WTC11 (cell line): ENCODE measurements at regions not wholly inside any gene's neighbourhood (a gene's known extent, or its start where the extent isn't known, plus 50 kb on each side); places are given as distances from the start of the nearest gene placed in this dataset.

Experiments used
- ATAC-seq: fragments of 200-7000 bp; cut with Tn5 transposase; 2 replicates; pipeline ENCODE4 v1.10.0; 2021; ENCODE audit warnings: mild to moderate bottlenecking, moderate library complexity
- CTCF ChIA-PET: fragments of 300-600 bp; sonication (Branson Sonifier 250); formaldehyde crosslinking; loops from one replicate; lab custom pipeline; 2021; ENCODE audit warnings: antibody characterized with exemption; lab: Charles Lee
- POLR2A ChIA-PET: fragments of 350-600 bp; sonication (Branson Sonifier 250); formaldehyde crosslinking; loops from one replicate; lab custom pipeline; 2021; ENCODE audit warnings: antibody characterized with exemption; lab: Charles Lee
- DNase-seq: peaks from one replicate; pipeline ENCODE4 v3.0.0; 2021; ENCODE audit warnings: low spot score
- H3K27ac Mint-ChIP-seq: 2 replicates; pipeline ENCODE4 v1.8.0; 2021; ENCODE audit warnings: mixed read lengths
- H3K27me3 Mint-ChIP-seq: 2 replicates; pipeline ENCODE4 v1.8.0; 2021; ENCODE audit warnings: low read depth, mild to moderate bottlenecking, moderate library complexity, mixed read lengths
- H3K36me3 Mint-ChIP-seq: 2 replicates; pipeline ENCODE4 v1.8.0; 2021; ENCODE audit warnings: mixed read lengths
- H3K4me1 Mint-ChIP-seq: 2 replicates; pipeline ENCODE4 v1.8.0; 2022; ENCODE audit warnings: mixed read lengths
- H3K4me3 Mint-ChIP-seq: 2 replicates; pipeline ENCODE4 v1.8.0; 2021; ENCODE audit warnings: mild to moderate bottlenecking, moderate library complexity, mixed read lengths
- H3K9me3 Mint-ChIP-seq: 2 replicates; pipeline ENCODE4 v1.8.0; 2021; ENCODE audit warnings: mixed read lengths
- ESRRA ChIP-seq: sonication (generic); formaldehyde crosslinking; IDR thresholded peaks from 2 replicates; pipeline ENCODE4 v1.8.1; 2022; ENCODE audit warnings: mild to moderate bottlenecking, missing genetic modification reagents, borderline replicate concordance
- FOXJ3 ChIP-seq: sonication (generic); formaldehyde crosslinking; IDR thresholded peaks from 2 replicates; pipeline ENCODE4 v1.9.0; 2021; ENCODE audit warnings: missing genetic modification reagents, mild to moderate bottlenecking, borderline replicate concordance
- FOXP1 ChIP-seq: sonication (generic); formaldehyde crosslinking; IDR thresholded peaks from 2 replicates; pipeline ENCODE4 v1.8.0; 2022; ENCODE audit warnings: missing genetic modification reagents, mild to moderate bottlenecking, moderate library complexity, borderline replicate concordance
- GABPB1 ChIP-seq: sonication (generic); formaldehyde crosslinking; IDR thresholded peaks from 2 replicates; pipeline ENCODE4 v1.8.1; 2023; ENCODE audit warnings: mild to moderate bottlenecking, missing genetic modification reagents
- GTF2I ChIP-seq: fragments of 250-450 bp; sonication (Bioruptor Pico); conservative IDR thresholded peaks from 2 replicates; pipeline ENCODE4 v1.4.0; 2021; ENCODE audit warnings: mild to moderate bottlenecking
- IRF1 ChIP-seq: sonication (generic); formaldehyde crosslinking; IDR thresholded peaks from 2 replicates; pipeline ENCODE4 v1.8.0; 2023; ENCODE audit warnings: missing genetic modification reagents
- NFYB ChIP-seq: sonication (generic); formaldehyde crosslinking; conservative IDR thresholded peaks from 2 replicates; pipeline ENCODE4 v1.8.0; 2022; ENCODE audit warnings: low read depth, missing genetic modification reagents
- OVOL2 ChIP-seq: fragments of 250-450 bp; sonication (Bioruptor Pico); IDR thresholded peaks from 2 replicates; pipeline ENCODE4 v1.9.0; 2021; ENCODE audit warnings: mild to moderate bottlenecking, borderline replicate concordance
- PRRX2 ChIP-seq: fragments of 250-450 bp; sonication (Bioruptor Pico); IDR thresholded peaks from 2 replicates; pipeline ENCODE4 v1.8.0; 2021; ENCODE audit warnings: mild to moderate bottlenecking
- SMAD3 ChIP-seq: sonication (generic); formaldehyde crosslinking; IDR thresholded peaks from 2 replicates; pipeline ENCODE4 v1.8.0; 2022; ENCODE audit warnings: missing genetic modification reagents, mild to moderate bottlenecking, borderline replicate concordance
- STAT6 ChIP-seq: sonication (generic); formaldehyde crosslinking; conservative IDR thresholded peaks from 2 replicates; pipeline ENCODE4 v1.8.1; 2023; ENCODE audit warnings: mild to moderate bottlenecking, low read depth, missing genetic modification reagents, moderate library complexity
- TCF7 ChIP-seq: sonication (generic); formaldehyde crosslinking; IDR thresholded peaks from 2 replicates; pipeline ENCODE4 v1.8.0; 2022; ENCODE audit warnings: mild to moderate bottlenecking, low read depth, missing genetic modification reagents, moderate library complexity
- TEAD1 ChIP-seq: sonication (generic); formaldehyde crosslinking; IDR thresholded peaks from 2 replicates; pipeline ENCODE4 v1.8.0; 2022; ENCODE audit warnings: mild to moderate bottlenecking, missing genetic modification reagents
- TP53 ChIP-seq: sonication (generic); formaldehyde crosslinking; IDR thresholded peaks from 2 replicates; pipeline ENCODE4 v1.8.1; 2023; ENCODE audit warnings: mild to moderate bottlenecking, missing genetic modification reagents
- ZBTB21 ChIP-seq: sonication (generic); formaldehyde crosslinking; IDR thresholded peaks from 2 replicates; pipeline ENCODE4 v1.8.1; 2023; ENCODE audit warnings: mild to moderate bottlenecking, missing genetic modification reagents, borderline replicate concordance
- ZMAT4 ChIP-seq: fragments of 250-450 bp; sonication (Bioruptor Pico); IDR thresholded peaks from 2 replicates; pipeline ENCODE4 v1.9.0; 2021; ENCODE audit warnings: mild to moderate bottlenecking
- ZNF232 ChIP-seq: sonication (generic); formaldehyde crosslinking; IDR thresholded peaks from 2 replicates; pipeline ENCODE4 v1.8.0; 2022; ENCODE audit warnings: mild to moderate bottlenecking, missing genetic modification reagents
- ZNF317 ChIP-seq: sonication (generic); formaldehyde crosslinking; IDR thresholded peaks from 2 replicates; pipeline ENCODE4 v1.8.1; 2023; ENCODE audit warnings: low read depth, mild to moderate bottlenecking, moderate library complexity, missing genetic modification reagents, borderline replicate concordance
- ZNF396 ChIP-seq: fragments of 250-450 bp; sonication (Bioruptor Pico); IDR thresholded peaks from 2 replicates; pipeline ENCODE4 v1.8.0; 2021; ENCODE audit warnings: mild to moderate bottlenecking, moderate library complexity, borderline replicate concordance
- ZNF423 ChIP-seq: fragments of 250-450 bp; sonication (Bioruptor Pico); IDR thresholded peaks from 2 replicates; pipeline ENCODE4 v2.1.2; 2022; ENCODE audit warnings: mild to moderate bottlenecking, moderate library complexity
- ZNF532 ChIP-seq: fragments of 250-450 bp; sonication (Bioruptor Pico); IDR thresholded peaks from 2 replicates; pipeline ENCODE4 v1.9.0; 2021; ENCODE audit warnings: mild to moderate bottlenecking, borderline replicate concordance
- ZNF671 ChIP-seq: fragments of 250-450 bp; sonication (Bioruptor Pico); IDR thresholded peaks from 2 replicates; pipeline ENCODE4 v1.8.0; 2021; ENCODE audit warnings: mild to moderate bottlenecking
- TF ChIP-seq, protein P1 (sequence below): sonication (generic); formaldehyde crosslinking; IDR thresholded peaks from 2 replicates; pipeline ENCODE4 v1.8.0; 2022; ENCODE audit warnings: mild to moderate bottlenecking, missing genetic modification reagents
- TF ChIP-seq, protein P2 (sequence below): fragments of 200-600 bp; IDR thresholded peaks from 2 replicates; pipeline ENCODE4 v1.8.0; 2022; ENCODE audit warnings: antibody characterized with exemption
- TF ChIP-seq, protein P3 (sequence below): sonication (generic); formaldehyde crosslinking; IDR thresholded peaks from 2 replicates; pipeline ENCODE4 v1.8.1; 2022; ENCODE audit warnings: low read depth, missing genetic modification reagents, borderline replicate concordance

DNA sequence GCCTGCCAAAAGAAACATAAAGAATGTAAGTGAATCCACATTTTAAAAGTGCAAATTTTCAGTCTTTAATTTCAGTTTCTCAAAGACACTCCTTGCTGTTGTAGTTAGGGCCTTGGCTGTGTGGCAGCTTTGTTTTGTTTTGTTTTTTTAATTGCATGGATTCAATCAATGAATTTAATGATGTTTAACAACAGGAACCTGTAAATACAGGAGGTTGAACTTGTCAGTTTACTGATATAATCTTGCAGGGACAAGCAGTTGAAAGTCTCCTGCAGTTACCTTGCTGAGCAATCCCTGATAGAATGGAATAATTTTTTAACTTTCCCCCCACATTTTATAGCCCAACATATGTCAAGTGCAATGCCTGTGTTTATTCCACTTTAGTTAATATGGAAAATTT lies 528.3 kb upstream of the PCDH7 start:
- peaks cover 4% of the 10 kb centered on the region; the same call in 1 of the 2 replicates for H3K9me3 Mint-ChIP-seq
- TF ChIP-seq ZBTB21 (CRISPR knock-in tag) (no peak), ZNF396 (CRISPR knock-in tag) (no peak), FOXJ3 (CRISPR knock-in tag) (no peak), ZNF232 (no peak), ZNF423 (no peak), NFYB (CRISPR knock-in tag) (no peak), ZMAT4 (no peak), TCF7 (CRISPR knock-in tag) (no peak), STAT6 (CRISPR knock-in tag) (no peak), SMAD3 (CRISPR knock-in tag) (no peak), PRRX2 (CRISPR knock-in tag) (no peak), GABPB1 (no peak), ZNF671 (CRISPR knock-in tag) (no peak), OVOL2 (CRISPR knock-in tag) (no peak), FOXP1 (CRISPR knock-in tag) (no peak), ZNF317 (no peak), TEAD1 (CRISPR knock-in tag) (no peak)
- TF ChIP-seq, protein P1, sequence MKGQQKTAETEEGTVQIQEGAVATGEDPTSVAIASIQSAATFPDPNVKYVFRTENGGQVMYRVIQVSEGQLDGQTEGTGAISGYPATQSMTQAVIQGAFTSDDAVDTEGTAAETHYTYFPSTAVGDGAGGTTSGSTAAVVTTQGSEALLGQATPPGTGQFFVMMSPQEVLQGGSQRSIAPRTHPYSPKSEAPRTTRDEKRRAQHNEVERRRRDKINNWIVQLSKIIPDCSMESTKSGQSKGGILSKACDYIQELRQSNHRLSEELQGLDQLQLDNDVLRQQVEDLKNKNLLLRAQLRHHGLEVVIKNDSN (CRISPR knock-in tag): no peak
- TF ChIP-seq, protein P2, sequence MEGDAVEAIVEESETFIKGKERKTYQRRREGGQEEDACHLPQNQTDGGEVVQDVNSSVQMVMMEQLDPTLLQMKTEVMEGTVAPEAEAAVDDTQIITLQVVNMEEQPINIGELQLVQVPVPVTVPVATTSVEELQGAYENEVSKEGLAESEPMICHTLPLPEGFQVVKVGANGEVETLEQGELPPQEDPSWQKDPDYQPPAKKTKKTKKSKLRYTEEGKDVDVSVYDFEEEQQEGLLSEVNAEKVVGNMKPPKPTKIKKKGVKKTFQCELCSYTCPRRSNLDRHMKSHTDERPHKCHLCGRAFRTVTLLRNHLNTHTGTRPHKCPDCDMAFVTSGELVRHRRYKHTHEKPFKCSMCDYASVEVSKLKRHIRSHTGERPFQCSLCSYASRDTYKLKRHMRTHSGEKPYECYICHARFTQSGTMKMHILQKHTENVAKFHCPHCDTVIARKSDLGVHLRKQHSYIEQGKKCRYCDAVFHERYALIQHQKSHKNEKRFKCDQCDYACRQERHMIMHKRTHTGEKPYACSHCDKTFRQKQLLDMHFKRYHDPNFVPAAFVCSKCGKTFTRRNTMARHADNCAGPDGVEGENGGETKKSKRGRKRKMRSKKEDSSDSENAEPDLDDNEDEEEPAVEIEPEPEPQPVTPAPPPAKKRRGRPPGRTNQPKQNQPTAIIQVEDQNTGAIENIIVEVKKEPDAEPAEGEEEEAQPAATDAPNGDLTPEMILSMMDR: no peak
- TF ChIP-seq, protein P3, sequence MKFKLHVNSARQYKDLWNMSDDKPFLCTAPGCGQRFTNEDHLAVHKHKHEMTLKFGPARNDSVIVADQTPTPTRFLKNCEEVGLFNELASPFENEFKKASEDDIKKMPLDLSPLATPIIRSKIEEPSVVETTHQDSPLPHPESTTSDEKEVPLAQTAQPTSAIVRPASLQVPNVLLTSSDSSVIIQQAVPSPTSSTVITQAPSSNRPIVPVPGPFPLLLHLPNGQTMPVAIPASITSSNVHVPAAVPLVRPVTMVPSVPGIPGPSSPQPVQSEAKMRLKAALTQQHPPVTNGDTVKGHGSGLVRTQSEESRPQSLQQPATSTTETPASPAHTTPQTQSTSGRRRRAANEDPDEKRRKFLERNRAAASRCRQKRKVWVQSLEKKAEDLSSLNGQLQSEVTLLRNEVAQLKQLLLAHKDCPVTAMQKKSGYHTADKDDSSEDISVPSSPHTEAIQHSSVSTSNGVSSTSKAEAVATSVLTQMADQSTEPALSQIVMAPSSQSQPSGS (CRISPR knock-in tag): no peak
- TF ChIP-seq, all 79 proteins: peak for 0
- peaks cover 13% of the 10 kb centered on the region for H3K4me1 Mint-ChIP-seq
- ChIA-PET CTCF (no interaction called here), POLR2A (no interaction called here)
- H3K27me3 Mint-ChIP-seq: no peaks in the 10 kb centered on the region
- no peak overlapping the region for H3K4me3 Mint-ChIP-seq
- H3K36me3 Mint-ChIP-seq: no peaks in the 10 kb centered on the region
- DNase-seq (no peak), ATAC-seq (no peak)
- H3K27ac Mint-ChIP-seq: no peak overlapping the region

- TF ChIP-seq OVOL2 (CRISPR knock-in tag) (no peak), ZNF532 (CRISPR knock-in tag) (no peak), IRF1 (CRISPR knock-in tag) (no peak), ESRRA (CRISPR knock-in tag) (no peak), TP53 (CRISPR knock-in tag) (no peak), GTF2I (CRISPR knock-in tag) (no peak)
- no peaks in the 10 kb centered on the region for H3K4me1 Mint-ChIP-seq
- DNase-seq (no peak), ATAC-seq (no peak)
- H3K36me3 Mint-ChIP-seq: peaks cover 23% of the 10 kb centered on the region
- peaks cover 27% of the 10 kb centered on the region for H3K9me3 Mint-ChIP-seq
- ChIA-PET CTCF (no interaction called here), POLR2A (no interaction called here)
- H3K27me3 Mint-ChIP-seq: no peaks in the 10 kb centered on the region
- H3K4me3 Mint-ChIP-seq: no peak overlapping the region
- H3K27ac Mint-ChIP-seq: no peak overlapping the region
Observed at GRCh38 chr4:30207389-30207788, 512.8 kb upstream of the PCDH7 start.
